ENCODE measurements at regions not wholly inside any gene's neighbourhood (a gene's known extent, or its start where the extent isn't known, plus 50 kb on each side); places are given as distances from the start of the nearest gene placed in this dataset.
A peak's percentile ranks its signal among the peaks of the same experiment; 100 is the strongest.

GRCh38 chr12:97316321-97316720, 146.3 kb upstream of the RMST start:
- TF ChIP-seq POLR2A (IDR thresholded peaks at IDR 0.05): no peak
- no peak for TF ChIP-seq CTCF (IDR thresholded peaks at IDR 0.05)
- no peak for TF ChIP-seq POLR2AphosphoS5 (IDR thresholded peaks at IDR 0.05)
- no peak overlapping the region for H3K27ac ChIP-seq
- H3K9me3 ChIP-seq: no peaks in the 10 kb centered on the region
- no peaks in the 10 kb centered on the region for H3K27me3 ChIP-seq (replicated peaks; ENCODE audit: insufficient read depth)
- no peak overlapping the region for H3K4me3 ChIP-seq
- intact Hi-C loops (cut with DNase I): loop anchor here (10.0 kb wide), 1 partner anchor 732 kb away; no protein-coding TSS in a partner anchor
- 70% methylated on average over 2 of the region's 2 CpGs for WGBS
- no peaks in the 10 kb centered on the region for H3K36me3 ChIP-seq
- DNase-seq (ENCODE audit: low spot score): no peak
- no peaks in the 10 kb centered on the region for H3K4me1 ChIP-seq (replicated peaks)

GRCh38 chr12:97321621-97322020, 141.0 kb upstream of the RMST start:
- H3K27ac ChIP-seq: no peak overlapping the region
- intact Hi-C loops (cut with DNase I): no loop called here
- no peaks in the 10 kb centered on the region for H3K27me3 ChIP-seq (replicated peaks; ENCODE audit: insufficient read depth)
- TF ChIP-seq POLR2AphosphoS5 (IDR thresholded peaks at IDR 0.05): no peak
- no peak for TF ChIP-seq POLR2A (IDR thresholded peaks at IDR 0.05)
- no peak for TF ChIP-seq CTCF (IDR thresholded peaks at IDR 0.05)
- no peaks in the 10 kb centered on the region for H3K36me3 ChIP-seq
- H3K9me3 ChIP-seq: no peaks in the 10 kb centered on the region
- H3K4me1 ChIP-seq (replicated peaks): no peaks in the 10 kb centered on the region
- no peak for DNase-seq (ENCODE audit: low spot score)
- 71% methylated on average over 4 of the region's 4 CpGs for WGBS
- H3K4me3 ChIP-seq: no peak overlapping the region

DNA sequence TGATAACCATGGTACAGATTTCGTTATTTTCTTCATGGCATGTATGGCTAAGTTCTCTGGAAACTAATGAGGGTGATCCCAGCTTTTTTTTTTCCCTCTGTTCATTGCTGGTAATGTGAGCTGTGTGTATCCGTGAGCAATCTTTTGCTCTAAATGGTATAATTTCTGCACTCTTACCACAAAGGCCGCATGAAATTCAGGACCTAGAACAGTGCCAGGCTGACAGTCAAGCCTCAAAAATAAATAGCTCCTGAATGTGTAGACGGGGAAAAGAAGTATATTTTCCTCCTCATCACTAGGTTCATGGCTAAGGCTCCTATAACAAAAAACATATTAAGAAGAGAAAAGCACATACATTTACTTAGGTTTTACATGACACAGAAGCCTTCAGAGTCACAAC, 140.2 kb upstream of the RMST start:
- no peaks in the 10 kb centered on the region for H3K27me3 ChIP-seq (replicated peaks; ENCODE audit: insufficient read depth)
- H3K9me3 ChIP-seq: no peaks in the 10 kb centered on the region
- no peak overlapping the region for H3K4me3 ChIP-seq
- no peaks in the 10 kb centered on the region for H3K36me3 ChIP-seq
- 61% methylated on average over 4 of the region's 4 CpGs for WGBS
- no peaks in the 10 kb centered on the region for H3K4me1 ChIP-seq (replicated peaks)
- TF ChIP-seq CTCF (IDR thresholded peaks at IDR 0.05) (no peak), POLR2A (IDR thresholded peaks at IDR 0.05) (no peak), POLR2AphosphoS5 (IDR thresholded peaks at IDR 0.05) (no peak)
- no peak for DNase-seq (ENCODE audit: low spot score)
- intact Hi-C loops (cut with DNase I): no loop called here
- no peak overlapping the region for H3K27ac ChIP-seq

DNA sequence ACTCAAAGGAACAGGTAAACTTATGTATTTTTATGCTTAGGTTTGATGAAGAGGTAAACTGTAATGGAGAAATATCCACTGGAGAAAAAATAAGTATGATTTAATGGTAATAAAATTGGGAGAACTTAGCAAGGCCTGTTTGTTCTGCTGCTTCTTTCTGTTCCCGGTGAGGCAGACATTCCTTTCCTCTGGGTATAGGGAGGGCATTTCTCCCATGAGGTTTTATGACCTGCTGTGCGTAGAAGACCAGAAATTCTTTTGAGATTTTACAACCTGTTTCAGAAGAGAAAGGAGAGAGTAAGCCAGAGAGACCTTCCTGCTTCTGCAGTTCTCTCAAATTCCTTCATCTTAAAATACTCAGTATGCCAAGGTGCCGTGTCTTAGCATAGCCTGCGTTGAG, 139.4 kb upstream of the RMST start:
- H3K9me3 ChIP-seq: no peaks in the 10 kb centered on the region
- H3K4me3 ChIP-seq: no peak overlapping the region
- H3K4me1 ChIP-seq (replicated peaks): no peaks in the 10 kb centered on the region
- intact Hi-C loops (cut with DNase I): no loop called here
- peak; percentile 14 for DNase-seq (ENCODE audit: low spot score)
- H3K36me3 ChIP-seq: no peaks in the 10 kb centered on the region
- H3K27ac ChIP-seq: no peak overlapping the region
- no peaks in the 10 kb centered on the region for H3K27me3 ChIP-seq (replicated peaks; ENCODE audit: insufficient read depth)
- TF ChIP-seq CTCF (IDR thresholded peaks at IDR 0.05) (no peak), POLR2A (IDR thresholded peaks at IDR 0.05) (no peak), POLR2AphosphoS5 (IDR thresholded peaks at IDR 0.05) (no peak)
- WGBS: 37% methylated on average over 4 of the region's 4 CpGs

DNA sequence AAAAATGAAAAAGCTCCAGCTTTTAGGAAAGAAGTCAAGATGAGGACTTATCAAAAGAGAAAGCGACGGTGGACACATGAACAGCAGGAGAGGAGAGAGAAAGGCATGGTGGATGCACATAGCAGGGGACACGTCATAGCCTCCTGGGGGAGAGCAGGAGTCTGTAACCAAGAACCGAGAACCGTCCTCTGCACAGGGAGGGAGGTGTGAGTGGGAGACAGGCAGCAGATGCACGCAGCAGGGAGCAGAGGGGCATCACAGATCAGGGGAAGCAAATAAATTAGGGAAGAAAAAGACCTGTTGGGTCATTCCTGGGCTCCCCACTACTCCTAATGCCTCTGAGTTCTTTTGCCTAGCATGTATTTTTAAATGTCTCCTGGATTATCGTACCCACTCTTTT, 138.1 kb upstream of the RMST start:
- intact Hi-C loops (cut with DNase I): no loop called here
- DNase-seq (ENCODE audit: low spot score): no peak
- TF ChIP-seq POLR2A (IDR thresholded peaks at IDR 0.05) (no peak), POLR2AphosphoS5 (IDR thresholded peaks at IDR 0.05) (no peak), CTCF (IDR thresholded peaks at IDR 0.05) (no peak)
- Histone ChIP-seq H3K36me3 (no peaks in the 10 kb centered on the region), H3K4me3 (no peak overlapping the region), H3K27ac (no peak overlapping the region), H3K4me1 (replicated peaks) (no peaks in the 10 kb centered on the region), H3K27me3 (replicated peaks; ENCODE audit: insufficient read depth) (no peaks in the 10 kb centered on the region), H3K9me3 (no peaks in the 10 kb centered on the region)
- 84% methylated on average over 7 of the region's 7 CpGs for WGBS

Data from prostate gland (tissue), 2 donors.